IMR-90 (cell line): ENCODE measurements at regions not wholly inside any gene's neighbourhood (a gene's known extent, or its start where the extent isn't known, plus 50 kb on each side); places are given as distances from the start of the nearest gene placed in this dataset.
A peak's percentile ranks its signal among the peaks of the same experiment; 100 is the strongest.

Experiments used
- ATAC-seq: fragments of 200-7000 bp; cut with Tn5 transposase; 2 replicates; pipeline ENCODE4 v1.9.1; 2020; ENCODE audit warnings: low read depth, mild to moderate bottlenecking, moderate library complexity
- BruUV-seq: library from RNA; stranded (reverse); fragments of 400-500 nt; replicated peaks from 2 replicates; lab custom pipeline; 2021; lab: Mats Ljungman, UMichigan
- CTCF ChIA-PET: fragments of 300-600 bp; formaldehyde crosslinking; extraction: SDS; loops from one replicate; lab custom pipeline; 2021; ENCODE audit warnings: antibody characterized with exemption; lab: Yijun Ruan, JAX
- POLR2A ChIA-PET: fragments of 300-600 bp; sonication (Branson Sonifier 250); formaldehyde crosslinking; loops from one replicate; lab custom pipeline; 2022; ENCODE audit warnings: antibody characterized with exemption; ENCODE audit not compliant: unreplicated experiment; lab: Charles Lee
- DNase-seq: peaks from one replicate; pipeline ENCODE4 v3.0.0; 2013
- H2AFZ ChIP-seq: replicated peaks from 2 replicates; pipeline ENCODE3; 2013; ENCODE audit warnings: low read length, mild to moderate bottlenecking; ENCODE audit not compliant: poor library complexity
- H2AK5ac ChIP-seq: 2 replicates; pipeline ENCODE4 v1.6.1; 2013; ENCODE audit warnings: low read depth, low read length, inconsistent platforms
- H2AK9ac ChIP-seq: replicated peaks from 2 replicates; pipeline ENCODE3; 2013; ENCODE audit warnings: mild to moderate bottlenecking, low read depth, low read length, moderate library complexity; ENCODE audit not compliant: poor library complexity
- H2BK120ac ChIP-seq: 2 replicates; pipeline ENCODE4 v1.6.1; 2013; ENCODE audit warnings: low read depth, low read length, inconsistent platforms
- H2BK15ac ChIP-seq: 3 replicates; pipeline ENCODE4 v1.6.1; 2013; ENCODE audit warnings: low read depth, low read length, inconsistent platforms
- H2BK20ac ChIP-seq: 2 replicates; pipeline ENCODE4 v1.6.1; 2013; ENCODE audit warnings: low read depth, mild to moderate bottlenecking, inconsistent platforms, low read length, moderate library complexity
- H2BK5ac ChIP-seq: 2 replicates; pipeline ENCODE4 v1.6.1; 2013; ENCODE audit warnings: mild to moderate bottlenecking, low read depth, low read length, inconsistent platforms; ENCODE audit not compliant: poor library complexity, severe bottlenecking
- H3K14ac ChIP-seq: replicated peaks from 2 replicates; pipeline ENCODE4 v1.6.1; 2013; ENCODE audit warnings: low read depth, low read length, inconsistent platforms
- H3K18ac ChIP-seq: 2 replicates; pipeline ENCODE4 v1.6.1; 2013; ENCODE audit warnings: low read depth, low read length, control low read depth
- H3K23ac ChIP-seq: 2 replicates; pipeline ENCODE4 v1.6.1; 2013; ENCODE audit warnings: low read depth, low read length, inconsistent platforms
- H3K27ac ChIP-seq: 2 replicates; pipeline ENCODE4 v1.5.1; 2013; ENCODE audit warnings: mild to moderate bottlenecking, control low read depth, low read length; ENCODE audit not compliant: insufficient read depth
- H3K27me3 ChIP-seq: 2 replicates; pipeline ENCODE4 v1.6.1; 2013; ENCODE audit warnings: low read length; ENCODE audit not compliant: control insufficient read depth, insufficient read depth
- H3K36me3 ChIP-seq: 2 replicates; pipeline ENCODE4 v1.6.1; 2013; ENCODE audit warnings: low read length, mixed read lengths; ENCODE audit not compliant: control insufficient read depth, insufficient read depth
- H3K4ac ChIP-seq: 2 replicates; pipeline ENCODE4 v1.6.1; 2013; ENCODE audit warnings: low read depth, low read length, inconsistent platforms
- H3K4me1 ChIP-seq: 2 replicates; pipeline ENCODE4 v1.6.1; 2013; ENCODE audit warnings: low read length, mixed read lengths; ENCODE audit not compliant: control insufficient read depth, insufficient read depth
- H3K4me2 ChIP-seq: 2 replicates; pipeline ENCODE4 v1.6.1; 2013; ENCODE audit warnings: low read depth, mild to moderate bottlenecking, control low read depth, low read length, moderate library complexity
- H3K4me3 ChIP-seq: 2 replicates; pipeline ENCODE4 v1.5.1; 2013; ENCODE audit warnings: low read depth, mild to moderate bottlenecking, control low read depth, low read length, moderate library complexity; ENCODE audit not compliant: insufficient read depth
- H3K56ac ChIP-seq: 2 replicates; pipeline ENCODE4 v1.6.1; 2013; ENCODE audit warnings: low read length, inconsistent platforms; ENCODE audit not compliant: insufficient read depth; ENCODE audit errors: extremely low read depth
- H3K79me1 ChIP-seq, 2 experiments: 2 replicates each; pipeline ENCODE4 v1.6.1; 2013; ENCODE audit warnings: low read length in 2 of 2, inconsistent platforms in 1 of 2, low read depth in 1 of 2
- H3K9ac ChIP-seq: 2 replicates; pipeline ENCODE4 v1.6.1; 2013; ENCODE audit warnings: low read depth, low read length, control low read depth
- H3K9me1 ChIP-seq: 2 replicates; pipeline ENCODE4 v1.6.1; 2013; ENCODE audit warnings: low read length, inconsistent platforms; ENCODE audit not compliant: insufficient read depth
- H3K9me3 ChIP-seq: 2 replicates; pipeline ENCODE4 v1.6.1; 2013; ENCODE audit warnings: low read length; ENCODE audit not compliant: control insufficient read depth, insufficient read depth
- H4K20me1 ChIP-seq: 2 replicates; pipeline ENCODE4 v1.6.1; 2013; ENCODE audit warnings: low read length, inconsistent platforms; ENCODE audit not compliant: insufficient read depth
- H4K5ac ChIP-seq: 2 replicates; pipeline ENCODE4 v1.6.1; 2013; ENCODE audit warnings: mild to moderate bottlenecking, low read depth, low read length, control low read depth
- H4K8ac ChIP-seq, 2 experiments: 2 replicates each; pipeline ENCODE4 v1.6.1; 2013; ENCODE audit warnings: low read depth in 2 of 2, low read length in 2 of 2, control low read depth in 1 of 2, inconsistent platforms in 1 of 2
- H4K91ac ChIP-seq: 2 replicates; pipeline ENCODE4 v1.6.1; 2013; ENCODE audit warnings: low read depth, low read length, inconsistent platforms; ENCODE audit not compliant: insufficient read depth
- CEBPB ChIP-seq: IDR thresholded peaks from 2 replicates; pipeline ENCODE4 v1.6.1; 2012; ENCODE audit warnings: low read depth, low read length, improper control_type of control experiment
- CHD1 ChIP-seq: IDR thresholded peaks from 2 replicates; pipeline ENCODE4 v1.6.1; 2012; ENCODE audit warnings: low read depth, low read length, improper control_type of control experiment
- MAFK ChIP-seq: IDR thresholded peaks from 2 replicates; pipeline ENCODE4 v1.6.1; 2012; ENCODE audit warnings: low read depth, low read length, improper control_type of control experiment
- MAZ ChIP-seq: IDR thresholded peaks from 2 replicates; pipeline ENCODE4 v1.6.1; 2012; ENCODE audit warnings: low read depth, mild to moderate bottlenecking, low read length, improper control_type of control experiment, moderate library complexity, borderline replicate concordance
- NFE2L2 ChIP-seq: fragments of 150-350 bp; IDR thresholded peaks from 2 replicates; pipeline ENCODE4 v1.6.1; 2016; ENCODE audit warnings: low read depth, mild to moderate bottlenecking, low read length
- POLR2A ChIP-seq: IDR thresholded peaks from 2 replicates; pipeline ENCODE4 v1.6.1; 2012; ENCODE audit warnings: mild to moderate bottlenecking, low read depth, low read length
- RFX5 ChIP-seq: IDR thresholded peaks from 2 replicates; pipeline ENCODE4 v1.8.0; 2012; ENCODE audit warnings: low read depth, mild to moderate bottlenecking, low read length, moderate library complexity
- WGBS, 2 experiments: methylation state at CpG; one replicate each; pipeline versions ENCODE4 v1.1.5 to v1.1.7; 2013; ENCODE audit warnings: missing lambda C conversion rate in 2 of 2; ENCODE audit not compliant: insufficient read length in 1 of 2; ENCODE audit errors: extremely low coverage in 2 of 2; 5-methylcytosine and 5-hydroxymethylcytosine counted together
- dilution Hi-C: fragments of 300-500 bp; cut with HindIII; formaldehyde crosslinking; loops from one replicate; pipeline ENCODE4 v1.14.3; 2018; ENCODE audit warnings: low sequenced_read_pairs; ENCODE audit not compliant: unreplicated experiment
- in situ Hi-C: fragments of 300-500 bp; cut with MboI; formaldehyde crosslinking; loops from 3 replicates; pipeline ENCODE4 v1.14.3; 2019; ENCODE audit warnings: low sequenced_read_pairs, inconsistent platforms, mixed read lengths
- intact Hi-C: fragments of 100-400 bp; cut with micrococcal nuclease; formaldehyde crosslinking; loops from 2 replicates; pipeline ENCODE4 v1.10.0; 2022

GRCh38 chr11:69218946-69219720 is 63.4 kb downstream of the SMIM38 start:
- H3K79me1 ChIP-seq = no peaks in the 10 kb centered on the region
- H4K91ac ChIP-seq = no peak overlapping the region
- H2AK5ac ChIP-seq = peak overlapping the region; percentile 51; the same call in 1 of the 2 replicates
- H3K4me2 ChIP-seq = no peak overlapping the region
- H3K4ac ChIP-seq = no peak overlapping the region
- H2BK120ac ChIP-seq = no peak overlapping the region
- H3K14ac ChIP-seq = no peak overlapping the region
- H3K56ac ChIP-seq = no peak overlapping the region
- POLR2A ChIA-PET = no interaction called here
- dilution Hi-C loops = no loop called here
- no peak overlapping the region for H2AFZ ChIP-seq
- 0 out of 2 replicates have a peak, but pooled peaks cover 5% of the 10 kb centered on the region for H4K20me1 ChIP-seq
- ATAC-seq (no peak), DNase-seq (no peak)
- H3K18ac ChIP-seq = no peak overlapping the region
- no peak overlapping the region for H4K8ac ChIP-seq
- in situ Hi-C loops = no loop called here
- WGBS, 2 experiments = 97% methylated on average over 6 of the region's 11 CpGs; no CpG with 5 or more reads in 1 of the 2 experiments
- H3K36me3 ChIP-seq = no peaks in the 10 kb centered on the region
- no peak overlapping the region for H3K4me3 ChIP-seq
- H2BK15ac ChIP-seq = no peak overlapping the region
- H2BK5ac ChIP-seq = no peak overlapping the region
- no TSS peak for BruUV-seq
- CTCF ChIA-PET = no interaction called here
- H2BK20ac ChIP-seq = no peak overlapping the region
- no peak overlapping the region for H4K5ac ChIP-seq
- peaks cover 5% of the 10 kb centered on the region; the same call in 1 of the 2 replicates for H3K27me3 ChIP-seq
- peaks cover 15% of the 10 kb centered on the region for H3K4me1 ChIP-seq
- no peak overlapping the region for H3K23ac ChIP-seq
- H3K9me1 ChIP-seq = peaks cover 6% of the 10 kb centered on the region; the same call in 1 of the 2 replicates
- H3K27ac ChIP-seq = no peak overlapping the region
- no peak overlapping the region for H3K9ac ChIP-seq
- H3K9me3 ChIP-seq = no peaks in the 10 kb centered on the region
- intact Hi-C loops = no loop called here
- no peak for TF ChIP-seq CHD1
- TF ChIP-seq RFX5 = no peak
- TF ChIP-seq NFE2L2 = no peak
- no peak for TF ChIP-seq POLR2A
- TF ChIP-seq MAZ = no peak
- no peak for TF ChIP-seq CEBPB
- TF ChIP-seq MAFK = no peak
- no peak overlapping the region for H2AK9ac ChIP-seq
